NCI-H187 (cell line): ENCODE measurements at regions not wholly inside any gene's neighbourhood (a gene's known extent, or its start where the extent isn't known, plus 50 kb on each side); places are given as distances from the start of the nearest gene placed in this dataset.

Experiments used
- DNase-seq, 2 experiments: peaks; one replicate each; lab custom pipeline; 2025; lab: John Stamatoyannopoulos, UW

DNA sequence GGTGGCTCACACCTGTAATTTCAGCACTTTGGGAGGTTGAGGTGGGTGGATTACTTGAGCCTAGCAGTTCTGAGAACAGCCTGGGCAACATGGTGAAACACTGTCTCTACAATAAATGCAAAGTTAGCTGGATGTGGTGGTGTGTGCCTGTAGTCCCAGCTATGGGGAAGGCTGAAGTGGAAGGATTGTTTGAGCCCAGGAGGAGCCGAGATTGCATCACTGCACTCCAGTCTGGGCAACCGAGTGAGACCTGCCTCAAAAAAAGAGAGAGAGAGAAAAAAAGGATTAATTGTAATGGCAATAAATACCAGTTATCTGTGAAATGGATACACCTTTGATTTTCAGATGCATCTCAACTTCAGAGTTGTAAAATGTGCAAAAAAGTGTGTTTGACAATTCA lies 58.8 kb downstream of the SPRY1 start:
- DNase-seq: no peak

DNA sequence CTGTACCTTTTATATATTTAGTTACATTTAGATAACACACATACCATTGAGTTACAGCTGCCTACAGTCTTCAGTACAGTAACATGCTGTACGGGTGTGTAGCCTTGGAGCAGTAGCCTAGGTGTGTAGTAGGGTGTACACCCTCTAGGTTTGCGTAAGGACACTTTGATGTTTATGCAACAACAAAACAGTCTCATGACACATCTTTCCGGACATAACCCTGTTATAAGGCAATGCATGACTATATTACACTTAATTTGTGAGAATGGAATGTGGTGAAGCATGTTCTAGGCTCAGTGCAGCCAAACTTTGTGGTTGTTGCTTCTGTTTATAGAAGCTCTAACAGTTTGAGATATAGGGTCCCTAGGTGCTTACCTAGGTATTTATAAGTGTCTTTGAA lies 65.4 kb downstream of the SPRY1 start:
- DNase-seq: no peak

DNA sequence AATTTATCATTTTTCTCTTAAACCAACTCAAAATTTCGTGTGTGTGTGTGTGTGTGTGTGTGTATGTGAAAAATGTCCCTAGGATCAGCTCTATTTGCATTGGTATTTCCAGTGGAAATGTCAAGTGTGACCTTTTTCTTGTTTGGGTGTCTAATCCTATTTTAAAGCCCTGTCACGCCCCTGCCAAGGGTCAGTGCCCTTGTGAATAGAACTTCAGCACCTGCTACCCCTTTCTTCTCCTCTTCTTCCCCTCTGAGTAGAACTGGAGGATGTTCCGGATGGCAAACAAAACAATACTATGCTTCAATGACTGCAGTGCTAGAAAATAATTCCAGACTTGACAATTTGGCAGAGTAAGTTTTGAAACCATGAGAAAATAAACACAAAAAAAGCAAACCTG lies 67.3 kb downstream of the SPRY1 start:
- DNase-seq: no peak

DNA sequence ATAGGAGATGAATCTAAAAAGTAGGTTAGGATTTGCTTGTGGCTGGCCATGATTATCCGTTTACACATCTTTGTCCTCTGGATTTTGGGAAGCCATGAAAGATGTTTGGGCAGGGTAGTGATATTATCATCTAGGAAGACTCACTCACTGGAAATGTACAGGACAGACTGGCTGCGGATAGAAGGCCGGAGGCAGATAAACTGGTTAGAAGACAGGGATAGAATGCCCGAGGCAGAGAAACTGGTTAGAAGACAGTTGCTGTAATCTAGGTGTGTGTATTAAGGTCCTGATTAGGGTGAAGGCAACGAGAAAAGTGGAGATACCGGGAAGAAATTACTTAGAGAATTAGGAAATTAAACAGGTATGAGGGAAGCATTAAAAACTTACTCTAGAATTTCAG lies 68.8 kb downstream of the SPRY1 start:
- DNase-seq: no peak

DNA sequence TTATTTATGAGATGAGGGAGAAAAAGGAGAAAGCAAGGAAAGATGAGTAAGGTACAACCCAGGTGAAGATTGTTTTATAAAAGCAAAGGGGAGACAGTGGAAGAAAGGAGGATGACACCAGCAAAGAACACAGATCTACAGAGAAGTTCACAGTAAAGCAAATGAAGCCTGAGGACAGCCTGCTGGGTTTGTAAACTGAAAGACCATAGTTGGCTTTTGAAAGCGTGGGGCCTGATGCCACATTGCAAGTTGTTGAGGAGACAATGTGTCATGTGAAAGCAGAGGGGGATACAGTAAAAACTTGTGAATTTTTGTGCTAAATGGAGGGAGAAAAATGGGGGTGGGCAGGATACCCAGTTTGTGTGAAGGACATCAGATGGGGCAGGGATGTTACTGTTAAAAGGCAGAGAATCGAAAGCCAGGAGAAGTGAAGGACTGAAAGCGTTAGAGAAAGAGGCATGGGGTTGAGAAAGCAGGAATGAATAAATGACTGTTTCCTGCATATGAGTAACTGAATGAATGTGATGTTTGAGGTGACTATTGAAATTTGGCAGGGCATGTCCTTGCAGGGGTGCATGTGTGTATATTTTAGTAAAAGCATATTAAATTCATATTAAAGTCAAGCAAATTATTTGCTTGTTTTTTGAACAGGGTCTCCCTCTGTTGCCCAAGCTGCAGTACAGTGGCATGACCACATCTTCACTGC lies 69.6 kb downstream of the SPRY1 start:
- no peak for DNase-seq

DNA sequence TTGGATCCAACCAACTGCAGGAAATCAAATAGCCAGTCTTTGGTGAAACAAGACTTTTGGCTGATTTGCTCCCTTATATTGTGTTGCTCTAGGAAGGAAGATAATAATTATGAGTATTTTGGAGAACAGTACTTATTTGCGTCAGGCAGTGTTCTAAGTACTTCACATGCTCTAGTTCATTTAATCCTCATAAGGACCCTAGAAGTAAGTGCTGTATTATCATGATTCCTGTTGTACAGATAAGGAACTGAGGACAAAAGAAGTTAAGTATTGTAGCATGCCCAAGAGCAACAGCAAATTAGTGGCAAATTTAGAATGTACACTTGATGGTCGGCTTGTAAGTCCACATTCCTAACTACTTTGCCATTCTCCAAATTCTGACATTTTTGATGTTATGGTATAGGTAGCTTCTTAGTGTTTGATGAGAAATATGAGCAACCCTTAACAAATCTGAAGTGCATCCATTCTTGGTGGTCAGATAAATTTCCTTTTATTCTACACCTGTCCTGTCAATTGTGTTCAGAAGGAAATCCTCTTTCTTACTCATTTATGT lies 72.0 kb downstream of the SPRY1 start:
- peak in 1 of 2 experiments; percentile 13 for DNase-seq

DNA sequence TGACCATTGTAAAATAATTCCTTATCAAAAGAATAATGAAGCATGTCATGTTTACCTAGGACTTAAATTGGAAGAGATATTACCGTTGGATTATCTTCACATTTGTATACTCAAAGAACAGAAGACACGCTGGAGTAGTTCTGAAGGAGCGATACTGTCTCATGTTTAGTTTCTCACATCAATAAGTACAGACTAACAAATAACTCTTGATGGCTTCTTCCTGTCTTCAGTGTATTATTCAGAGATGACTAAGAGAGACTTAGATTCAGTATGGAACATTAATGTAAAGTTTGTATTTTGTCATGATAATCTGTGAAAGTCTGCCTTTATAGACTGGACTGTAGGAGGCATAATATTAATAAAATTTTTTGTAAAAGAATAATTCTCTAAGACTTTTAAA lies 72.7 kb downstream of the SPRY1 start:
- no peak for DNase-seq

DNA sequence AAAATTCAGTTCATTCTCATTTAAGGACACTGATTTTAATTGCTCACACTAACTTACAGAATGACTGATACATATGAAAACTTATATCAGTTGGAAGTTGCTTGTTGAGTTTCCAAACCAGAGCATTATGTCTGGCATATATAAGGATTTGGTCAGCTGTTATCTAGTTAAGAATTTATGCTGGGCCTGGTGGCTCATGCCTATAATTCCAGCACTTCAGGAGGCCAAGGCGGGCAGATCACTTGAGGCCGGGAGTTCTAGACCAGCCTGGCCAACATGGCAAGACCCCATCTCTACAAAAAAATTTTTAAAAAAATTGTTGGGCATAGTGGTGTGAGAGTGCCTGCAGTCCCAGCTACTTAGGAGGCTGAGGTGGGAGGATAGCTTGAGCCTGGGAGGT lies 73.1 kb downstream of the SPRY1 start:
- DNase-seq: no peak

DNA sequence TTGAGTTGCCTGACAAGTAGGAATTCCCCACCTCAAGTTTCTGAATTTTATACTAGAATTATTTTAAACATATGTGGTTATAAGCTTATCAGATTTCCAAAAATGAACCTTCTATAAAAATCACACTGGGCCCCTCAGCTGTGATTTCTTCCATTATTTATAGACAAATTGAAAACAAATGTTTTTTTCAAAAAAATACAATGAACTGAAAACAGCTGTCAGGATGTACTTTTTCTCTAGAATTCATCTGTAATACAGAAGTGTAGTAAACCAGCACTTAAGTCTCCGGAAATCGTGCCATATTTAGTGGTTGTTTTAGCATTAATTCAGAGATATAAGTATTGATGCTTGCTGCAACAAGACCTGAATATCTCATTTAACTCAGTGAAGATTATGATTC lies 74.0 kb downstream of the SPRY1 start:
- DNase-seq: no peak

DNA sequence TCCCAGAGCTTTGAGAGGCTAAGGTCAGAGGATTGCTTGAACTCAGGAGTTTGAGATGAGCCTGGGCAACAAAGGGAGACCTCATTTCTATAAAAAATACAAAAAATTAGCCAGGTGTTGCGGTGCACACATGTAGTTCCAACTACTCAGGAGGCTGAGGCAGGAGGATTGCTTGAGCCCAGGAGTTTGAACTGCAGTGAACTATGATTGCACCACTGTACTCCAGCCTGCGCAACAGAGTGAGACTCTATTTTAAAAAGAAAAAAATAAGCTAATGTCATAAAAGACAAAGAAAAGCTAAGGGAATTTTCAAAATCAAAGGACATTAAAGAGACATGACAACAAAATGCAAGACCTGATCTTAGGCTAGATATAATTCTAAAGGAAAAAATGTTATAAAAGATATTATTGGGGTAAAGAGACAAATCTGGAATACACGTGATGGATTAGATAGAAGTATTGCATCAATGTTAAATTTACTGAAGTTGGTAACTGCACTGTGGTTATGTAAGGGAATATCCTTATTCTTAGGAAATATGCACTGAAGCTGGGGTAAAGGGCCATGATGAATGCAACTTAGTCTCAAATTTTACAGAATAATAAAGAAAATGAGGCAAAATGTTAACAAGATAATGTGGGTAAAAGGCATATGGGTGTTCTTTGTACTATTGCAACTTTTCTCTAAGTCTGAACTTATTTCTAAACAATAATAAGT lies 75.2 kb downstream of the SPRY1 start:
- DNase-seq: no peak

DNA sequence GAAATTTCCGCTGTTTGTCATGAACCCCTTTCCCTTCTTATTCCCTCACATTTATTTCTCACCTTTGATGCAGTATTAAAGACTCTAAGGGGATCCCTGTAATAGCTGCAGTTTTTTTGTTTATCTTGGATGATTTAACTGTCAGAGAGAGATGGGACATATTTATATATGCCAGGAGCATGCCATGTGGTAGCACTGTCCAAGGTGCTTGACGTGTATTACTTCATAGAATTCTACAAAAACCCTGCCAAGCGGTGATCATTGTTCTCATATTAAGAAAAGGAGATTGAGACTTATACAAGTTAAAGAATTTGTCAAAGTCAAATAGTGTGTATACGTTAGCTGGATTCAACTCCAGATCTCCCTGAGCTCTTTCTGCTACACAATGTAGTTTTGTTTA lies 78.2 kb downstream of the SPRY1 start:
- DNase-seq: no peak

DNA sequence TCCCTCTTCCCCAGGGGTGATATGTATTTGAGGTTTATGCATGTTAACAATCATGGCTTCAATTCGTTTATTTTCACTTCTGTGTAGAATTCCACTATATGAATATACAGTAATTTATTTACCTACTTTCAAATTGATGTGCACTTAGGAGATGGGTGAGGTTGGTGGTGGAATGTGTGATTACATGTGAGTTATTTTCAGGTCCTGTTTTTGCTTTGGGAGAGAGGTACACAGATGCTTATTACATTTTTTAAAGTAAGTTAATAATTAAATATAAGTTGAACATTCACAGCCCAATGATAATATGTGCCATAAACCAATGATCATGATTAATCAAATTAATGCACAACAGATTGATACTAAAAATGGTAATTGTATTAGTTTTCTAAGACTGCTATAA lies 79.5 kb downstream of the SPRY1 start:
- no peak for DNase-seq

DNA sequence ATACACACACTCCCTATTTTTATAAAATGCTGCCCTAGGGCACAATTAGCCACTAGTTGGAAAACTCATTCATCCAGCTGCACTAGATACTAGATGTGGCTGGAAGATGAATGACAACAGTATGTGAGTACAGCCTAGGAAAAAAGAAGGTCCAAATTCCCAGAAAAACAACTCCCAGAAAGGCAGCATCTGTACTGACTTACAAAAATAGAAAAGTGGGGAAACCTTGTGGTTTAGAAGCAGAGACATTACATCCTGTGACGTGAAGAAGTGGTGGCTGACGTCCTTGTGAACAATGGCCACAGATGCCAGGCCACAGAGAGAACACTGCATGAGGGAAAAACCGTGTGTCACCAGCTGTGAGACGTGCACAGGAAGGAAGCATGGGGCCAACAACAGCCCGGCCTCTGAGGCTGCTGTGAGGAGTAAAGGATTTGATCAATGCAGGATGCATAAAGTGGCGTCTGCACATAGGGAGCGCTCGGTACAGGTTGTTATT lies 81.2 kb downstream of the SPRY1 start:
- DNase-seq: no peak

DNA sequence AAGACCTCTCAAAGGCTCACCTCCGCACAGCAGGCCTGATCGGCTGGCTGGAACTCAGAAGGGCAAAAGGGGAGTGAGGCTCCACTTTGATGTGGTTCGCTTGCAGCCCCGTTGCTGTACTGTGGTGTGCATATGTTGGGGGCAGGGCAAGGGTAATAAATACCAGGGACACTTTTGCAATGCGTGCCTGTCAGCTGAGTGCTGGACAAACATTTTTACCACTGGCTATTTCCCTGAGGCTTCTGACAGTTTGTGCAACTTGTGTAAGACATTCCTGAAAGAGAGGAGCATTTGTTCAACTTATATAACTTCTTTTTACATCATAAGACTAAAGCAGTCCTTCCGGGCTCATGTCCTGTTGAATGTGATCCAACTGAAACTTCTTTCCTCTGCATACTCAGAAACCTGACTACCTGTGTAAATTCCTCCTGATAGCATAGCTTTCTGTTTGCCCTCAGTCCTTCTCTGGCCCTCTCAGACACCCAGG lies 82.3 kb downstream of the SPRY1 start:
- DNase-seq: no peak

DNA sequence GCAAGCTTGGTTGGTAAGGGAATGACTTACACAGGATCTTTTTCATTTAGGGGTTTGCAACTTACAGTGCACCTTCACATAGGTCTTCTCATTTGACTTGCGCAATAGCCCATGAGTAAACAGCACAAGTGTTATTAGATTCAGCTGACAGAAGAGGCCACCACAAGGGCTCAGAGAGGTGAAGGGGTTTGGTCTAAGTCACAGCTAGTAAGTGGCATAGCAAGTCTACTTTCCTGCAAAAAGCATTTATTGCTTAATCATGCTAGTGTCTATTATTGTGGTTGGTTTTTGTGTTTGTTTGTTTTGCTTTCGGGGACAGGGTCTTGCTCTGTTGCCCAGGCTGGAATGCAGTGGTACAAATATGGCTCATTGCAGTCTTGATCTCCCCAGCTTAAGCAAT lies 83.3 kb downstream of the SPRY1 start:
- no peak for DNase-seq

DNA sequence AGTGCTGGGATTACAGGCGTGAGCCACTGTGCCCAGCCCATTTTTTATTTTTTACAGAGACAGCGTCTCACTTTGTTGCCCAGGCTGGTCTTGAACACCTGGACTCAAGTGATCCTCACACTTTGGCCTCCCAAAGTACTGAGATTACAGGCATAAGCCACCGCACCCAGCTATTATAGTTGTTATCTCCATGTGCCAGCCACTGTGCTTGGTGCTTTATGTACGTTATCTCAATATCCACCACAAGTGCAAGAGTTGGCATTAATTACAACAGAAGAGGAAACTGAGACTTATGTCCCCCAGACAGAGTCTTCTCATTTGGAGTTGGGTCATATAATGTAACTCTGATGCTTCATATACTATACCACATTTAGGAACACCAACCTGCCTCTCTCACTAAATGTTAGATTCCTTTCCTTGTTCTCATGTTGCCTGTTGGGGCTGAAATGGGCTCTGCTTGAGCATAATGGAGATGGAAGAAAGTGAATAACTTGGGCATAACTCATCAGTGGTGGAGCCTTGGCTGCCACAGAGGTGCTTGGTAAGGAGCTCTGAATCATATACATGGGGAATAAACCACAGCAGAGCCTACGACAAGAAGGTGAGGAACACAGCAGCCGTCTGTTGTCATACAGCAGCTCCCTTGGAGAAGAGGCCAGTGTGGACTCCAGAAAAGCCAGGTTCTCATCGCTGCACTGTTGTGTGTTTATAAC lies 84.3 kb downstream of the SPRY1 start:
- DNase-seq: no peak

DNA sequence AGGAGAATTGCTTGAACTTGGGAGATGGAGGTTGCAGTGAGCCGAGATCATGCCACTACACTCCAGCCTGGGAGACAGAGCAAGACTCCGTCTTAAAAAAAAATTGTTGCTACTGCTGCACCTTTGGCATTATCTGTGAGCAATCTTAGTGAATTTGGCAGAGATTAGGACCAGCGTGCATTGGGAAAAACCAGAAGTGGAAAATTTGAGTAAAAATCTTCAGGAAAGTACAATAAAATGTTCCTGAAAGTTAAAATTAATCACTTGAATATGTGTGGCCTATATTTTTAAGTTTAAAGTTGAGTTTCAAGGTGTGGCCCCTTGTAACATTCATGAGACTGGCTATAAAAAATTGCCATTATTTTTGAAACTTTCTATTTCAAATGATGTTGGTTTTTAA lies 85.1 kb downstream of the SPRY1 start:
- no peak for DNase-seq

DNA sequence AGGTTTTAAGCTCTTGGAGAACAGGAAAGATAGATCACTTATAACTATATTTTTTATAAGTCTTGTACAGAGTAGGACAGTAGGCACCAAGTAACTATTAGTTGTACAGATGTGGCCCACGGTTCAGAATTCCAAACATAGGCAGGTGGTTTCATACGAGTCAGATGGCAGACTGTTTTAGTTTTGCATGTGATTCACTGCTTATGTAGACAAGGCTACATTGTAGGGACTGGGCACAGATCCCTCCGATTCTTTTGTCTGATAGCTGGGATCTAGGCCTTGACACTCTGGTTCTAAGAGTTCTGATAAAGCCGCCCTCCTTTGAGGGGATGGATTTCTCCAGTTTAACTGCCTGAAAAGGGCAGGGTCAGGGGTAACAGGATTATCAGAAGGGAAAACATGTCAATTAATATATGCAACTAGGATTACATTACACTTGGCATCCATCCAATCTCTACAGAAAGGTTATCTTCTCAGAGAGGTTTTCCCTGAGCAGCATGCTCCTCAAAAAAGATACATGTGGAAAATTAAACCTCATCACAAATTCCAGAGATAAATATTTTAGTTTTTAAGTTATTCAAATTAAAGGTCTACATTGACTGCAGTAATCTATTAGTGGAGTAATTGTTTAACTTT lies 87.8 kb downstream of the SPRY1 start:
- no peak for DNase-seq

DNA sequence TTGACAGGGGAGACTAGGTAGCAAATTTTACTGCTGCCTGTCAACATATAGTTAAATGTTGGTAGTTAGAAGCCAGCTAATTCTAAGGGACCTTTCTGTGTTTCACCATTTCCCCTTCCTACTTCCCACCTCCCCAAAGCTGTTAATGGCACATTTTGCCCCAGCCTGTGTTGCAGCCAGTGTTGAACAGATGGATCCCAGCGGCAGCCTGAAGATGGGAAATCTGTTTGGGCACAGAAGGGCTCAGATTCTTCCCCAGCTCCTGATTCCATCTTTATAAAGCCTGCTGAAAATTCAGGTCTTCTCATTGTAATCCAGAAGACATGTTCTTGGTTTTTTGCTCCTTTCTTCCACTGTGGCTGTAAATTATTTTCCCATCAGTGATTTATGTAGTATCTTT lies 89.0 kb downstream of the SPRY1 start:
- DNase-seq: no peak

DNA sequence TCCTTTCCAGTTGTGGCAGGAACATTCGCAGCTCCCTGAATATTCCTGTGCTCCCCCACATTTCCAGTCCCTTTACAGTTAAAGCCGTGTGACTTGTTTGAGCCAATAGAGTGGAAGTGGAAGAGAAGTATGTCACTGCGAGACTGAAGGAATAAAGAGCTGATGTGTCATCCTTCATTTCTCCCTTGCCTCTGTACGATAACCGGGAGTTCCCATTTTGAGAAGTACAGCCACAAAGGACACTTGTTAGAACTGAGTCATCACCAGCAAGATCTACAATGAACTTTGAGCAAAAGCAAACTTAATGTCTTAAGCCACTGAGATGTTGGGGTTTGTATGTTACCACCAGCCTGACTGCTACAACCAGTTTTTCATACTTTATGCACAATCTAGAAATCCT lies 92.3 kb downstream of the SPRY1 start:
- no peak for DNase-seq

DNA sequence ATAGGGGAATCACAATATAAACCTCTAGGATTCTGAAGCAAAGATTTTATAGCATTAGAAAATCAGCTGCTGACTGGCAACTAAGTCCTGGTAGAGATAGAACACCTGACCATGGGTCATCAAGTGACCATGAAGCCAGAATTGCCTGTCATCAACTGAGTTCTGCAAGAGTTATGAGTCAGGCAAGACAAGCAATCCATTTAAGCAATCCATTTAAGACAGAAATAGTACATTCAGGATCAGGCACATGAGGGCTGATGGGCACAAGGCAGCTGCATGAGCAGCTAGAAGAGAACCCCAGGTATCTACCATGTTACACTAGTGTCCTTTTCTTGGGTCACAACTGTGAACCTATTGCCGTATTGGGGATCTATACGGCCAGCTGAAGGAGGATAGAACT lies 98.9 kb downstream of the SPRY1 start:
- DNase-seq: no peak

DNA sequence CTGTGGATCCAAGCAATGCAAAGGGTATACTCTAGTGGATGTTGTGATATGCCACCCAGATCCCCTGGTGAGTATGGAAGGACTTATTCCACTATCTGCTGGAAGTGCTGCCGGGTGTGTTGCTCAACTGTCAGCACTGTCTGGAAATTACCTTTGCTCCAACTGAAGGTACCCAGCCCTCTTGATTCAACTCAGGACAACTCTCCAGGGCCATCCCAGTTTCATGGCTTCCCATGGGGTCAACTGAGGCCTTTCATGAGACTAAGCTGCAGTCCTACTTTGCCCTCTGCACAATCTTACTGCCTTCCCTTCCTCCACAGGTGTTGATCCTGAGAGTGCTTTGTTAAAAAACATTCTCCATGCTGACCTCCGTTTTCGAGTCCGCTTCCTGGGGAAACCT lies 99.8 kb downstream of the SPRY1 start:
- DNase-seq: no peak
